Esophagus muscularis mucosa (tissue), 4 donors: ENCODE measurements at regions not wholly inside any gene's neighbourhood (a gene's known extent, or its start where the extent isn't known, plus 50 kb on each side); places are given as distances from the start of the nearest gene placed in this dataset.

Source experiments
- EP300 ChIP-seq: sonication (generic); formaldehyde crosslinking; IDR thresholded peaks from one replicate; pipeline ENCODE4 v1.6.1; 2017; ENCODE audit warnings: antibody characterized with exemption
- POLR2A ChIP-seq: fragments of 450-650 bp; IDR thresholded peaks from one replicate; pipeline ENCODE4 v1.6.1; 2017; ENCODE audit warnings: antibody characterized with exemption, moderate library complexity, mild to moderate bottlenecking, low read depth
- POLR2AphosphoS5 ChIP-seq, 2 donors: sonication (generic); formaldehyde crosslinking; IDR thresholded peaks; one replicate each; pipeline ENCODE4 v1.6.1; 2017; ENCODE audit warnings: antibody characterized with exemption in 2 of 2
- TF ChIP-seq, protein P1 (sequence below), 3 experiments: fragments of 200-600 bp in 2 of 3; fragments of 450-650 bp in 1 of 3; sonication (generic) in 2 of 3; IDR thresholded peaks; one replicate each; pipeline ENCODE4 v1.5.1; 2017 to 2019; ENCODE audit warnings: antibody characterized with exemption in 3 of 3, mild to moderate bottlenecking in 2 of 3, moderate library complexity in 1 of 3

- TF ChIP-seq POLR2A, result no peak
- TF ChIP-seq, protein P1, sequence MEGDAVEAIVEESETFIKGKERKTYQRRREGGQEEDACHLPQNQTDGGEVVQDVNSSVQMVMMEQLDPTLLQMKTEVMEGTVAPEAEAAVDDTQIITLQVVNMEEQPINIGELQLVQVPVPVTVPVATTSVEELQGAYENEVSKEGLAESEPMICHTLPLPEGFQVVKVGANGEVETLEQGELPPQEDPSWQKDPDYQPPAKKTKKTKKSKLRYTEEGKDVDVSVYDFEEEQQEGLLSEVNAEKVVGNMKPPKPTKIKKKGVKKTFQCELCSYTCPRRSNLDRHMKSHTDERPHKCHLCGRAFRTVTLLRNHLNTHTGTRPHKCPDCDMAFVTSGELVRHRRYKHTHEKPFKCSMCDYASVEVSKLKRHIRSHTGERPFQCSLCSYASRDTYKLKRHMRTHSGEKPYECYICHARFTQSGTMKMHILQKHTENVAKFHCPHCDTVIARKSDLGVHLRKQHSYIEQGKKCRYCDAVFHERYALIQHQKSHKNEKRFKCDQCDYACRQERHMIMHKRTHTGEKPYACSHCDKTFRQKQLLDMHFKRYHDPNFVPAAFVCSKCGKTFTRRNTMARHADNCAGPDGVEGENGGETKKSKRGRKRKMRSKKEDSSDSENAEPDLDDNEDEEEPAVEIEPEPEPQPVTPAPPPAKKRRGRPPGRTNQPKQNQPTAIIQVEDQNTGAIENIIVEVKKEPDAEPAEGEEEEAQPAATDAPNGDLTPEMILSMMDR (IDR thresholded peaks at IDR 0.05), result no peak
- no peak for TF ChIP-seq POLR2AphosphoS5 (IDR thresholded peaks at IDR 0.05)
- TF ChIP-seq EP300, result no peak
Observed at GRCh38 chr15:96225642-96226259, 104.7 kb upstream of the NR2F2 start.
